ENCODE measurements at regions not wholly inside any gene's neighbourhood (a gene's known extent, or its start where the extent isn't known, plus 50 kb on each side); places are given as distances from the start of the nearest gene placed in this dataset.

- no peak for DNase-seq
Measured at GRCh38 chr15:70469651-70470555, 293.5 kb downstream of the UACA start.

GRCh38 chr15:70469182-70469581, 294.2 kb downstream of the UACA start:
- DNase-seq = no peak

GRCh38 chr15:70466895-70467529, 296.3 kb downstream of the UACA start:
- peak; percentile 45 for DNase-seq

GRCh38 chr15:70466305-70466704, 297.1 kb downstream of the UACA start:
- DNase-seq = no peak

GRCh38 chr15:70465812-70466211, 297.5 kb downstream of the UACA start:
- DNase-seq = no peak

GRCh38 chr15:70463453-70463834, 299.9 kb downstream of the UACA start:
- no peak for DNase-seq

- DNase-seq = no peak
Measured at GRCh38 chr15:70461992-70462391, 301.4 kb downstream of the UACA start.

- DNase-seq = no peak
Measured at GRCh38 chr15:70461017-70461416, 302.3 kb downstream of the UACA start.

- no peak for DNase-seq
Measured at GRCh38 chr15:70459312-70459711, 304.0 kb downstream of the UACA start.

- no peak for DNase-seq
Measured at GRCh38 chr15:70453766-70454165, 309.6 kb downstream of the UACA start.

- DNase-seq = no peak
Measured at GRCh38 chr15:70453238-70453637, 310.1 kb downstream of the UACA start.

- peak; percentile 42 for DNase-seq
Measured at GRCh38 chr15:70451821-70452653, 311.3 kb downstream of the UACA start.

- DNase-seq = no peak
Measured at GRCh38 chr15:70450142-70450443, 313.3 kb downstream of the UACA start.

- DNase-seq = no peak
Measured at GRCh38 chr15:70449311-70450141, 313.8 kb downstream of the UACA start.

GRCh38 chr15:70447928-70448698, 315.2 kb downstream of the UACA start:
- no peak for DNase-seq

GRCh38 chr15:70447521-70447920, 315.8 kb downstream of the UACA start:
- DNase-seq = no peak

GRCh38 chr15:70447081-70447480, 316.3 kb downstream of the UACA start:
- DNase-seq = no peak

GRCh38 chr15:70443486-70444273, 319.7 kb downstream of the UACA start:
- no peak for DNase-seq

- DNase-seq = no peak
Measured at GRCh38 chr15:70442616-70443321, 320.6 kb downstream of the UACA start.

GRCh38 chr15:70442211-70442610, 321.1 kb downstream of the UACA start:
- no peak for DNase-seq
